ENCODE measurements at regions not wholly inside any gene's neighbourhood (a gene's known extent, or its start where the extent isn't known, plus 50 kb on each side); places are given as distances from the start of the nearest gene placed in this dataset.
"Not testable (repeated sequence)": the region's sequence is repeated elsewhere in the genome, so short reads cannot be mapped to it uniquely, and the experiment has no call there.

- Histone ChIP-seq H3K36me3 (no peaks in the 10 kb centered on the region), H3K27ac (no peak overlapping the region), H3K4me1 (no peaks in the 10 kb centered on the region), H3K4me3 (no peak overlapping the region), H3K9me3 (no peaks in the 10 kb centered on the region), H3K27me3 (no peaks in the 10 kb centered on the region)
- no peak for DNase-seq (ENCODE audit: low spot score in 2 of 2)
- WGBS = 78% methylated on average over 4 of the region's 4 CpGs
- no peak for TF ChIP-seq POLR2AphosphoS5 (IDR thresholded peaks at IDR 0.05)
- TF ChIP-seq POLR2A (IDR thresholded peaks at IDR 0.05) = no peak
- TF ChIP-seq, protein P1, sequence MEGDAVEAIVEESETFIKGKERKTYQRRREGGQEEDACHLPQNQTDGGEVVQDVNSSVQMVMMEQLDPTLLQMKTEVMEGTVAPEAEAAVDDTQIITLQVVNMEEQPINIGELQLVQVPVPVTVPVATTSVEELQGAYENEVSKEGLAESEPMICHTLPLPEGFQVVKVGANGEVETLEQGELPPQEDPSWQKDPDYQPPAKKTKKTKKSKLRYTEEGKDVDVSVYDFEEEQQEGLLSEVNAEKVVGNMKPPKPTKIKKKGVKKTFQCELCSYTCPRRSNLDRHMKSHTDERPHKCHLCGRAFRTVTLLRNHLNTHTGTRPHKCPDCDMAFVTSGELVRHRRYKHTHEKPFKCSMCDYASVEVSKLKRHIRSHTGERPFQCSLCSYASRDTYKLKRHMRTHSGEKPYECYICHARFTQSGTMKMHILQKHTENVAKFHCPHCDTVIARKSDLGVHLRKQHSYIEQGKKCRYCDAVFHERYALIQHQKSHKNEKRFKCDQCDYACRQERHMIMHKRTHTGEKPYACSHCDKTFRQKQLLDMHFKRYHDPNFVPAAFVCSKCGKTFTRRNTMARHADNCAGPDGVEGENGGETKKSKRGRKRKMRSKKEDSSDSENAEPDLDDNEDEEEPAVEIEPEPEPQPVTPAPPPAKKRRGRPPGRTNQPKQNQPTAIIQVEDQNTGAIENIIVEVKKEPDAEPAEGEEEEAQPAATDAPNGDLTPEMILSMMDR (IDR thresholded peaks at IDR 0.05) = no peak
- no peak for TF ChIP-seq EP300 (IDR thresholded peaks at IDR 0.05)
These were observed 265.8 kb upstream of the CYRIA start for GRCh38 chr2:16931441-16931840.

DNA sequence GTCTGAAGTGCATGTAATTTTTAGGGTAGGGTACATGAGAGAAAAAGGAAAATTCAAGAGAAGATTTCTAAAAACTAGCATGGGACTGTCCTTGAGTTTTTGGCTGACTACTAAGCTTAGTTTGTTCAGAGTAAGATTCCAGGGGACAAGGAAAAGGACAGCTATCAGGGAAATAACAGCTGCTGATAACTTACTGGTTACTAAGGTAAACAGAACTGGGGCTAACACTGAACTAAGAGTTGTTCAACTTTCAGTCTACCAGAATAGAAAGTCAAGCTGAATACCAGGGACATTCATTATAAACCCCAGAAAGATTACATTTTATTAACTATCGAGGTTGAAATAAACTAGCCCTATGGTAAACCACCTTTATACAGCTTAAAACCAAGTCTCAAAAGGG, 261.8 kb upstream of the CYRIA start:
- no peak for TF ChIP-seq EP300 (IDR thresholded peaks at IDR 0.05)
- H3K27ac ChIP-seq = no peak overlapping the region
- no peaks in the 10 kb centered on the region for H3K9me3 ChIP-seq
- 94% methylated on average over 1 of the region's 1 CpG for WGBS
- H3K4me3 ChIP-seq = no peak overlapping the region
- no peaks in the 10 kb centered on the region for H3K27me3 ChIP-seq
- H3K4me1 ChIP-seq = no peaks in the 10 kb centered on the region
- no peak for DNase-seq (ENCODE audit: low spot score in 2 of 2)
- H3K36me3 ChIP-seq = no peaks in the 10 kb centered on the region

GRCh38 chr2:16925145-16925544, 259.5 kb upstream of the CYRIA start:
- TF ChIP-seq, protein P1 (IDR thresholded peaks at IDR 0.05) = no peak
- TF ChIP-seq POLR2AphosphoS5 (IDR thresholded peaks at IDR 0.05) = no peak
- no peak for TF ChIP-seq POLR2A (IDR thresholded peaks at IDR 0.05)
- TF ChIP-seq EP300 (IDR thresholded peaks at IDR 0.05) = no peak
- Histone ChIP-seq H3K27ac (no peak overlapping the region), H3K4me3 (no peak overlapping the region), H3K4me1 (no peaks in the 10 kb centered on the region), H3K27me3 (no peaks in the 10 kb centered on the region), H3K9me3 (no peaks in the 10 kb centered on the region), H3K36me3 (no peaks in the 10 kb centered on the region)
- WGBS = 88% methylated on average over 2 of the region's 2 CpGs
- no peak for DNase-seq (ENCODE audit: low spot score in 2 of 2)

GRCh38 chr2:16915341-16915755, 249.7 kb upstream of the CYRIA start:
- not testable (repeated sequence) for H3K9me3 ChIP-seq; H3K4me1 ChIP-seq; H3K36me3 ChIP-seq; DNase-seq (ENCODE audit: low spot score in 2 of 2); H3K27ac ChIP-seq; H3K4me3 ChIP-seq; H3K27me3 ChIP-seq
- WGBS = 50% methylated on average over 3 of the region's 3 CpGs

- WGBS = 80% methylated on average over 3 of the region's 3 CpGs
- no peaks in the 10 kb centered on the region for H3K4me1 ChIP-seq
- DNase-seq (ENCODE audit: low spot score in 2 of 2) = no peak
- H3K36me3 ChIP-seq = no peaks in the 10 kb centered on the region
- H3K27ac ChIP-seq = no peak overlapping the region
- no peak overlapping the region for H3K4me3 ChIP-seq
- no peaks in the 10 kb centered on the region for H3K9me3 ChIP-seq
- TF ChIP-seq EP300 (IDR thresholded peaks at IDR 0.05) (no peak), POLR2AphosphoS5 (IDR thresholded peaks at IDR 0.05) (no peak), POLR2A (IDR thresholded peaks at IDR 0.05) (no peak)
- TF ChIP-seq, protein P1 (IDR thresholded peaks at IDR 0.05) = no peak
- H3K27me3 ChIP-seq = no peaks in the 10 kb centered on the region
These were observed 246.1 kb upstream of the CYRIA start for GRCh38 chr2:16911746-16912145.

DNA sequence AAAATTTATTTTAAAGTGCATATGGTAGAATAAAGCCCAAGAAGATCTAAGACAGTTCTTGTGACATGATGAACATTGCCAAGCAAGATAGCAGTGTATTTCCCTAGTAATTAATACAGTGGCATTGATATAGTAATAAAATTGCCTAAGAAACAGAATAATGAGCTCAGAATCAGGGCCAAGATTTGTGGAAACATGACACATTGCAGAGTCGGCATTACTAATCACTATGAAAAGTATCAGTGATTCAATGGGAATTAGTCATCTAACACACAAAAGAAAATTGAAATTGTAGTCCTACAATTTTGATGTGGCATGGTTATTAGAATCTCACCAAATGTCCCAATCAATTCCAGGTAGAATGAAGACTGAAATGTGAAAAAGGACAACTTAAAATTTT, 243.0 kb upstream of the CYRIA start:
- 20% methylated on average over 1 of the region's 1 CpG for WGBS
- TF ChIP-seq POLR2AphosphoS5 (IDR thresholded peaks at IDR 0.05) (no peak), POLR2A (IDR thresholded peaks at IDR 0.05) (no peak), EP300 (IDR thresholded peaks at IDR 0.05) (no peak)
- no peaks in the 10 kb centered on the region for H3K27me3 ChIP-seq
- no peaks in the 10 kb centered on the region for H3K36me3 ChIP-seq
- DNase-seq (ENCODE audit: low spot score in 2 of 2) = no peak
- no peaks in the 10 kb centered on the region for H3K9me3 ChIP-seq
- H3K27ac ChIP-seq = no peak overlapping the region
- no peak overlapping the region for H3K4me3 ChIP-seq
- no peaks in the 10 kb centered on the region for H3K4me1 ChIP-seq

DNA sequence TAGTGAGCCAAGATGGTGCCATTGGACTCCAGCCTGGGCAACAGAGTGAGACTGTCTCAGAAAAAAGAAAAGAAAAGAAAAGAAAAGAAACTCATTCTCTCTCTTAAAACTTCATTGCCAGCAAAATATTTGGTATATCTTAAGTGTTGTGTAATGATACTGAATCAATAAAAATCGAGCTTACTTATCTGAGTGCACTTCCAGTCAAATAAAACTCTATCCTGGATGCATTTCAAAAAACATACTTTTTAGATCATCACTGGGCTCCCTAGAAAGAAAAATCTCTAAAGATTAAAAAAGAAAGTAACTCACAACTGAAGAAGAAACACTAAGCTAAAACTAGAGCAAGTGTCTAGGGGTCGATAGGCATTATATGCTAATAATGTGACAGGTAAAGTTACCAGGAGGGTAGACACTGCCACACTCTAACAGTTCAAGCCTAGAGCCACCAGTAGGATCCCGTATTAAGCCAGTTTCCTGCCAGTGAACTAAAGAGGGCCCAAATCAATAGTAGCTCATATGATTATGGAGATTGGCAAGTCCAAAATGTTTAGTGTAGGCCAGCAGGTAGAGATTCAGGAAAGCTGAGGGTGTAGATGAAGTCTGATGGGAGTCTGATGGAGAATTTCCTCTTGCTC, 242.1 kb upstream of the CYRIA start:
- no peak overlapping the region for H3K27ac ChIP-seq
- H3K4me1 ChIP-seq = no peaks in the 10 kb centered on the region
- H3K4me3 ChIP-seq = no peak overlapping the region
- TF ChIP-seq, protein P1 (IDR thresholded peaks at IDR 0.05) = no peak
- no peak for TF ChIP-seq POLR2A (IDR thresholded peaks at IDR 0.05)
- no peak for TF ChIP-seq POLR2AphosphoS5 (IDR thresholded peaks at IDR 0.05)
- no peak for TF ChIP-seq EP300 (IDR thresholded peaks at IDR 0.05)
- H3K27me3 ChIP-seq = no peaks in the 10 kb centered on the region
- 75% methylated on average over 3 of the region's 3 CpGs for WGBS
- no peaks in the 10 kb centered on the region for H3K36me3 ChIP-seq
- H3K9me3 ChIP-seq = no peaks in the 10 kb centered on the region
- DNase-seq (ENCODE audit: low spot score in 2 of 2) = no peak

GRCh38 chr2:16905325-16905724, 239.7 kb upstream of the CYRIA start:
- H3K4me3 ChIP-seq; H3K27me3 ChIP-seq; H3K27ac ChIP-seq; DNase-seq (ENCODE audit: low spot score in 2 of 2); H3K9me3 ChIP-seq; H3K36me3 ChIP-seq; H3K4me1 ChIP-seq: not testable (repeated sequence)
- 98% methylated on average over 5 of the region's 5 CpGs for WGBS

All from suprapubic skin (tissue), 4 donors.